ENCODE measurements at regions not wholly inside any gene's neighbourhood (a gene's known extent, or its start where the extent isn't known, plus 50 kb on each side); places are given as distances from the start of the nearest gene placed in this dataset.
A peak's percentile ranks its signal among the peaks of the same experiment; 100 is the strongest.
"Not testable (repeated sequence)": the region's sequence is repeated elsewhere in the genome, so short reads cannot be mapped to it uniquely, and the experiment has no call there.

- no peak for DNase-seq
Measured at GRCh38 chr17:13204607-13205237, 186.9 kb upstream of the ELAC2 start.

- no peak for DNase-seq
Measured at GRCh38 chr17:13202835-13203234, 185.0 kb upstream of the ELAC2 start.

GRCh38 chr17:13200671-13201070 lies 182.8 kb upstream of the ELAC2 start:
- peak; percentile 5 for DNase-seq

- DNase-seq: no peak
Measured at GRCh38 chr17:13199425-13199824, 181.6 kb upstream of the ELAC2 start.

GRCh38 chr17:13197586-13197985 lies 179.8 kb upstream of the ELAC2 start:
- DNase-seq: no peak

GRCh38 chr17:13194887-13195286 lies 177.1 kb upstream of the ELAC2 start:
- DNase-seq: no peak

GRCh38 chr17:13182854-13183253 lies 165.0 kb upstream of the ELAC2 start:
- peak; percentile 57 for DNase-seq

GRCh38 chr17:13182450-13182849 lies 164.6 kb upstream of the ELAC2 start:
- DNase-seq: peak; percentile 61

GRCh38 chr17:13181683-13182082 lies 163.9 kb upstream of the ELAC2 start:
- no peak for DNase-seq

- no peak for DNase-seq
Measured at GRCh38 chr17:13176436-13176835, 158.6 kb upstream of the ELAC2 start.

GRCh38 chr17:13171790-13172189 lies 154.0 kb upstream of the ELAC2 start:
- no peak for DNase-seq

- no peak for DNase-seq
Measured at GRCh38 chr17:13162361-13162760, 144.5 kb upstream of the ELAC2 start.

GRCh38 chr17:13160790-13161189 lies 143.0 kb upstream of the ELAC2 start:
- DNase-seq: no peak

- DNase-seq: no peak
Measured at GRCh38 chr17:13160296-13160695, 142.5 kb upstream of the ELAC2 start.

- DNase-seq: no peak
Measured at GRCh38 chr17:13158494-13159240, 140.8 kb upstream of the ELAC2 start.

GRCh38 chr17:13157656-13158055 lies 139.8 kb upstream of the ELAC2 start:
- DNase-seq: no peak

GRCh38 chr17:13154930-13155329 lies 137.1 kb upstream of the ELAC2 start:
- DNase-seq: no peak

- DNase-seq: peak; percentile 0
Measured at GRCh38 chr17:13154398-13154797, 136.6 kb upstream of the ELAC2 start.

- DNase-seq: no peak
Measured at GRCh38 chr17:13153036-13153435, 135.2 kb upstream of the ELAC2 start.

GRCh38 chr17:13152501-13152900 lies 134.7 kb upstream of the ELAC2 start:
- no peak for DNase-seq

GRCh38 chr17:13150738-13151137 lies 132.9 kb upstream of the ELAC2 start:
- not testable (repeated sequence) for DNase-seq

GRCh38 chr17:13143001-13143400 lies 125.2 kb upstream of the ELAC2 start:
- DNase-seq: no peak

GRCh38 chr17:13140750-13141149 lies 122.9 kb upstream of the ELAC2 start:
- DNase-seq: peak; percentile 1

- DNase-seq: no peak
Measured at GRCh38 chr17:13135506-13135905, 117.7 kb upstream of the ELAC2 start.

GRCh38 chr17:13134076-13134475 lies 116.2 kb upstream of the ELAC2 start:
- no peak for DNase-seq
